Hepatocyte (in vitro differentiated cells): ENCODE measurements at regions not wholly inside any gene's neighbourhood (a gene's known extent, or its start where the extent isn't known, plus 50 kb on each side); places are given as distances from the start of the nearest gene placed in this dataset.

Experiments used
- DNase-seq: peaks from one replicate; pipeline ENCODE4 v3.0.0-alpha.2; 2016; ENCODE audit warnings: low spot score
- H2AFZ ChIP-seq: fragments of 200-600 bp; sonication (generic); 2 replicates; pipeline ENCODE4 v1.6.0; 2016; ENCODE audit warnings: antibody characterized with exemption, mild to moderate bottlenecking
- H3K27ac ChIP-seq: fragments of 200-600 bp; sonication (generic); 2 replicates; pipeline ENCODE4 v1.5.1; 2016; ENCODE audit warnings: mild to moderate bottlenecking
- H3K27me3 ChIP-seq: fragments of 200-600 bp; sonication (generic); 2 replicates; pipeline ENCODE4 v1.6.1; 2016
- H3K36me3 ChIP-seq: fragments of 200-600 bp; sonication (generic); replicated peaks from 2 replicates; pipeline ENCODE4 v1.5.1; 2016; ENCODE audit warnings: low read depth; ENCODE audit not compliant: insufficient read depth
- H3K4me1 ChIP-seq: fragments of 200-600 bp; sonication (generic); 2 replicates; pipeline ENCODE4 v1.5.1; 2016; ENCODE audit warnings: mild to moderate bottlenecking, moderate library complexity; ENCODE audit not compliant: insufficient read depth
- H3K4me2 ChIP-seq: fragments of 200-600 bp; sonication (generic); 2 replicates; pipeline ENCODE4 v1.6.0; 2016
- H3K4me3 ChIP-seq: fragments of 200-600 bp; sonication (generic); 2 replicates; pipeline ENCODE4 v1.5.1; 2016; ENCODE audit warnings: mild to moderate bottlenecking
- H3K79me2 ChIP-seq: fragments of 200-600 bp; sonication (generic); 2 replicates; pipeline ENCODE4 v1.6.0; 2017; ENCODE audit warnings: mild to moderate bottlenecking
- H3K9me2 ChIP-seq: fragments of 200-600 bp; sonication (generic); replicated peaks from 2 replicates; pipeline ENCODE4 v1.6.0; 2017; ENCODE audit warnings: mild to moderate bottlenecking; ENCODE audit not compliant: insufficient read depth
- H3K9me3 ChIP-seq: fragments of 200-600 bp; sonication (generic); 2 replicates; pipeline ENCODE4 v1.5.1; 2016; ENCODE audit warnings: low read depth, mild to moderate bottlenecking
- H4K20me1 ChIP-seq: fragments of 200-600 bp; sonication (generic); 2 replicates; pipeline ENCODE4 v1.6.0; 2016; ENCODE audit warnings: mild to moderate bottlenecking; ENCODE audit not compliant: insufficient read depth, poor library complexity, severe bottlenecking
- CTCF ChIP-seq: fragments of 200-600 bp; sonication (generic); IDR thresholded peaks from 2 replicates; pipeline ENCODE4 v1.5.1; 2016; ENCODE audit warnings: antibody characterized with exemption, mild to moderate bottlenecking; ENCODE audit not compliant: poor library complexity
- EZH2 ChIP-seq: fragments of 200-600 bp; sonication (generic); IDR thresholded peaks from 2 replicates; pipeline ENCODE4 v1.6.1; 2016; ENCODE audit warnings: antibody characterized with exemption, mild to moderate bottlenecking, borderline replicate concordance
- EZH2phosphoT487 ChIP-seq: fragments of 200-600 bp; sonication (generic); IDR thresholded peaks from one replicate; pipeline ENCODE4 v1.6.1; 2018; ENCODE audit warnings: antibody characterized with exemption, mild to moderate bottlenecking, low read depth, moderate library complexity; ENCODE audit not compliant: unreplicated experiment, severe bottlenecking
- WGBS: methylation state at CpG from one replicate; pipeline ENCODE4 v1.1.6; 2016; ENCODE audit warnings: low lambda C conversion rate; ENCODE audit errors: missing lambda C conversion rate; 5-methylcytosine and 5-hydroxymethylcytosine counted together

- Histone ChIP-seq H4K20me1 (no peaks in the 10 kb centered on the region), H3K79me2 (no peaks in the 10 kb centered on the region), H3K9me2 (no peaks in the 10 kb centered on the region), H3K27me3 (no peaks in the 10 kb centered on the region), H2AFZ (no peak overlapping the region), H3K4me1 (peaks cover 7% of the 10 kb centered on the region), H3K27ac (no peak overlapping the region), H3K4me3 (no peak overlapping the region), H3K4me2 (no peak overlapping the region), H3K9me3 (no peaks in the 10 kb centered on the region), H3K36me3 (no peaks in the 10 kb centered on the region)
- DNase-seq: no peak
- WGBS: 88% methylated on average over 1 of the region's 1 CpG
- TF ChIP-seq CTCF (no peak), EZH2 (no peak), EZH2phosphoT487 (no peak)
Measured at GRCh38 chr2:8402222-8402621, 279.6 kb upstream of the ID2 start.

- H3K27ac ChIP-seq: no peak overlapping the region
- WGBS: 63% methylated on average over 6 of the region's 6 CpGs
- peak; percentile 24 for DNase-seq
Measured at GRCh38 chr2:8403876-8404275, 278.0 kb upstream of the ID2 start.

GRCh38 chr2:8405334-8405733 lies 276.5 kb upstream of the ID2 start:
- Histone ChIP-seq H3K27me3 (no peaks in the 10 kb centered on the region), H3K9me3 (no peaks in the 10 kb centered on the region), H3K9me2 (no peaks in the 10 kb centered on the region), H3K79me2 (no peaks in the 10 kb centered on the region), H3K27ac (no peak overlapping the region), H3K4me2 (no peak overlapping the region), H2AFZ (no peak overlapping the region), H3K4me1 (peaks cover 7% of the 10 kb centered on the region), H3K4me3 (no peak overlapping the region), H4K20me1 (no peaks in the 10 kb centered on the region), H3K36me3 (no peaks in the 10 kb centered on the region)
- TF ChIP-seq CTCF: no peak
- no peak for TF ChIP-seq EZH2phosphoT487
- no peak for TF ChIP-seq EZH2
- no peak for DNase-seq
- 93% methylated on average over 3 of the region's 3 CpGs for whole genome bisulfite sequencing

More at GRCh38 chr2:8403876-8404275, 278.0 kb upstream of the ID2 start:
- H4K20me1 ChIP-seq: no peaks in the 10 kb centered on the region
- no peaks in the 10 kb centered on the region for H3K36me3 ChIP-seq
- H3K4me2 ChIP-seq: no peak overlapping the region
- H3K4me1 ChIP-seq: peaks cover 7% of the 10 kb centered on the region
- no peaks in the 10 kb centered on the region for H3K9me3 ChIP-seq
- H3K79me2 ChIP-seq: no peaks in the 10 kb centered on the region
- H2AFZ ChIP-seq: no peak overlapping the region
- no peaks in the 10 kb centered on the region for H3K9me2 ChIP-seq
- TF ChIP-seq CTCF (no peak), EZH2 (no peak), EZH2phosphoT487 (no peak)
- no peaks in the 10 kb centered on the region for H3K27me3 ChIP-seq
- no peak overlapping the region for H3K4me3 ChIP-seq

- no peak overlapping the region for H3K4me3 ChIP-seq
- H3K4me2 ChIP-seq: no peak overlapping the region
- 66% methylated on average over 7 of the region's 7 CpGs for WGBS
- no peaks in the 10 kb centered on the region for H3K9me2 ChIP-seq
- TF ChIP-seq CTCF (no peak), EZH2 (no peak), EZH2phosphoT487 (no peak)
- H3K27me3 ChIP-seq: no peaks in the 10 kb centered on the region
- no peak for DNase-seq
- H3K36me3 ChIP-seq: no peaks in the 10 kb centered on the region
- H3K27ac ChIP-seq: no peak overlapping the region
- peaks cover 7% of the 10 kb centered on the region for H3K4me1 ChIP-seq
- no peak overlapping the region for H2AFZ ChIP-seq
- no peaks in the 10 kb centered on the region for H4K20me1 ChIP-seq
- H3K79me2 ChIP-seq: no peaks in the 10 kb centered on the region
- no peaks in the 10 kb centered on the region for H3K9me3 ChIP-seq
Measured at GRCh38 chr2:8406271-8406670, 275.6 kb upstream of the ID2 start.
